ENCODE measurements at regions not wholly inside any gene's neighbourhood (a gene's known extent, or its start where the extent isn't known, plus 50 kb on each side); places are given as distances from the start of the nearest gene placed in this dataset.

DNA sequence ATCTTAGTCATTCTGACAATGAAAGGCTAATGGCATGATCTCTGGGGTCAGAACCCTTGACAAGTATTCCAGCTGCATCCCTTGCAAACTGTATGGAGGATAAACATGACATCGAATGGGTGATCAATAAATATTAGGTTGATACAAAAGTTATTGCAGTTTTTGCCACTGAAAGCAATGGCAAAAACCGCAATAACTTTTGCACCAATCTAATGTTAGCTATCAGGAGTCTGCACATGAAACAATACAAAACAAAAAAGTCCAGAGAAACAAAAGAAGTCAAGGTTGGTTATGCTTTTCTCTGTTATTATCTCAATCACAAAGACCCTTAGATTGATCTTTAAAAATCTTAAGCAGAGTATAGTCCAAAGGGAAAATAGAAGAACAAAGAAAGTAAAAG, 292.7 kb downstream of the DUSP10 start:
- Histone ChIP-seq H3K27ac (ENCODE audit: insufficient read depth, low read depth, low read length) (no peak overlapping the region), H3K4me3 (replicated peaks in 1 of 3; ENCODE audit: insufficient read depth in 1 of 3, low read depth in 1 of 3, low read length in 3 of 3) (no peak overlapping the region), H3K36me3 (ENCODE audit: control insufficient read depth in 2 of 2, extremely low read depth in 1 of 2, insufficient read depth in 2 of 2, low read length in 2 of 2) (no peaks in the 10 kb centered on the region), H3K27me3 (ENCODE audit: control insufficient read depth in 2 of 2, insufficient read depth in 2 of 2, low read length in 2 of 2) (no peaks in the 10 kb centered on the region), H4K20me1 (replicated peaks; ENCODE audit: control insufficient read depth, extremely low read depth, insufficient read depth, low read length) (no peaks in the 10 kb centered on the region), H3K4me1 (ENCODE audit: control insufficient read depth, extremely low read depth, insufficient read depth, low read length) (no peaks in the 10 kb centered on the region), H3K9me3 (replicated peaks; ENCODE audit: control insufficient read depth, insufficient read depth, low read length) (no peaks in the 10 kb centered on the region), H3K9me1 (replicated peaks; ENCODE audit: control insufficient read depth, extremely low read depth, insufficient read depth, low read length) (no peaks in the 10 kb centered on the region), H3K79me2 (ENCODE audit: control insufficient read depth, insufficient read depth, low read length) (no peaks in the 10 kb centered on the region), H3K9ac (replicated peaks; ENCODE audit: extremely low read depth, insufficient read depth, low read length) (no peak overlapping the region), H2AFZ (ENCODE audit: low read depth, low read length) (no peak overlapping the region), H3K4me2 (ENCODE audit: insufficient read depth, low read length) (no peak overlapping the region)
- DNase-seq (ENCODE audit: low read depth, low spot score): no peak
- BruUV-seq (replicated peaks): no TSS peak
- dilution Hi-C loops (cut with MboI; ENCODE audit: extremely low pct_ligation_motif_present, low sequenced_read_pairs): no loop called here
- ChIA-PET CTCF (no interaction called here), POLR2A (no interaction called here)
- FAIRE-seq: no peak
- intact Hi-C loops (cut with micrococcal nuclease): no loop called here
- TF ChIP-seq CTCF (IDR thresholded peaks at IDR 0.05; ENCODE audit: extremely low read depth in 1 of 2, insufficient read depth in 1 of 2, low read depth in 1 of 2, low read length in 2 of 2) (no peak), MAX (IDR thresholded peaks at IDR 0.05; ENCODE audit: insufficient read depth, insufficient read length) (no peak), POLR2A (IDR thresholded peaks at IDR 0.05; ENCODE audit: low read depth, low read length) (no peak), POLR2AphosphoS5 (IDR thresholded peaks at IDR 0.05; ENCODE audit: insufficient read depth, low read depth, low read length) (no peak), FOS (IDR thresholded peaks at IDR 0.05; ENCODE audit: borderline replicate concordance, insufficient read depth, low read length) (no peak), GATA2 (IDR thresholded peaks at IDR 0.05; ENCODE audit: insufficient read depth, insufficient read length, low read depth, low read length) (no peak), MYC (IDR thresholded peaks at IDR 0.05; ENCODE audit: low read depth, low read length) (no peak), EZH2 (IDR thresholded peaks at IDR 0.05; ENCODE audit: borderline replicate concordance, low read depth, low read length, severe bottlenecking) (no peak)
